ENCODE measurements at regions not wholly inside any gene's neighbourhood (a gene's known extent, or its start where the extent isn't known, plus 50 kb on each side); places are given as distances from the start of the nearest gene placed in this dataset.

- H3K4me3 ChIP-seq (ENCODE audit: low read depth, low read length), result no peak overlapping the region
- no peak for DNase-seq (ENCODE audit: low read depth)
- no peak for TF ChIP-seq CTCF (IDR thresholded peaks at IDR 0.05; ENCODE audit: insufficient read depth, low read length)
Observed at GRCh38 chr6:28751963-28752350, 171.8 kb downstream of the TRIM27 start.

GRCh38 chr6:28757429-28758045 lies 166.2 kb downstream of the TRIM27 start:
- H3K4me3 ChIP-seq (ENCODE audit: low read depth, low read length), result peak overlapping the region; percentile 28
- DNase-seq (ENCODE audit: low read depth), result no peak
- TF ChIP-seq CTCF (IDR thresholded peaks at IDR 0.05; ENCODE audit: insufficient read depth, low read length), result no peak

- DNase-seq (ENCODE audit: low read depth), result peak; percentile 63
Observed at GRCh38 chr6:28758046-28758817, 165.6 kb downstream of the TRIM27 start.

GRCh38 chr6:28758818-28759235 lies 165.0 kb downstream of the TRIM27 start:
- no peak for TF ChIP-seq CTCF (IDR thresholded peaks at IDR 0.05; ENCODE audit: insufficient read depth, low read length)
- DNase-seq (ENCODE audit: low read depth), result no peak
- H3K4me3 ChIP-seq (ENCODE audit: low read depth, low read length), result no peak overlapping the region

More at GRCh38 chr6:28758046-28758817, 165.6 kb downstream of the TRIM27 start:
- no peak for TF ChIP-seq CTCF (IDR thresholded peaks at IDR 0.05; ENCODE audit: insufficient read depth, low read length)
- H3K4me3 ChIP-seq (ENCODE audit: low read depth, low read length), result peak overlapping the region; percentile 43

GRCh38 chr6:28764014-28764723 lies 159.6 kb downstream of the TRIM27 start:
- H3K4me3 ChIP-seq (ENCODE audit: low read depth, low read length), result no peak overlapping the region
- DNase-seq (ENCODE audit: low read depth), result no peak
- no peak for TF ChIP-seq CTCF (IDR thresholded peaks at IDR 0.05; ENCODE audit: insufficient read depth, low read length)

GRCh38 chr6:28764761-28765282 lies 159.0 kb downstream of the TRIM27 start:
- no peak for TF ChIP-seq CTCF (IDR thresholded peaks at IDR 0.05; ENCODE audit: insufficient read depth, low read length)
- H3K4me3 ChIP-seq (ENCODE audit: low read depth, low read length), result no peak overlapping the region
- DNase-seq (ENCODE audit: low read depth), result no peak
